SK-N-SH treated with all-trans-retinoic acid at 6 μM for 48 hours (cell line): ENCODE measurements at regions not wholly inside any gene's neighbourhood (a gene's known extent, or its start where the extent isn't known, plus 50 kb on each side); places are given as distances from the start of the nearest gene placed in this dataset.

ENCODE experiments used
- ATAC-seq: fragments of 200-7000 bp; cut with Tn5 transposase; 3 replicates; pipeline ENCODE4 v1.9.1; 2020; ENCODE audit warnings: mild to moderate bottlenecking, moderate library complexity
- BACH2 ChIP-seq: fragments of 250-450 bp; sonication (Bioruptor Pico); IDR thresholded peaks from 2 replicates; pipeline ENCODE4 v1.9.0; 2021; ENCODE audit warnings: mild to moderate bottlenecking, borderline replicate concordance
- CSDC2 ChIP-seq: fragments of 250-450 bp; sonication (Bioruptor Pico); IDR thresholded peaks from 2 replicates; pipeline ENCODE4 v1.5.0; 2020; ENCODE audit warnings: mild to moderate bottlenecking, moderate library complexity
- ESRRG ChIP-seq: fragments of 250-450 bp; sonication (Bioruptor Pico); IDR thresholded peaks from 2 replicates; pipeline ENCODE4 v1.6.1; 2021; ENCODE audit warnings: mild to moderate bottlenecking
- GLIS3 ChIP-seq: fragments of 250-450 bp; sonication (Bioruptor Pico); IDR thresholded peaks from 2 replicates; pipeline ENCODE4 v1.5.0; 2020; ENCODE audit warnings: mild to moderate bottlenecking, moderate library complexity
- ISL1 ChIP-seq: fragments of 250-450 bp; sonication (Bioruptor Pico); IDR thresholded peaks from 2 replicates; pipeline ENCODE4 v2.1.2; 2022; ENCODE audit warnings: mild to moderate bottlenecking, moderate library complexity
- PPARA ChIP-seq: fragments of 250-450 bp; sonication (Bioruptor Pico); IDR thresholded peaks from 2 replicates; pipeline ENCODE4 v1.5.0; 2020; ENCODE audit warnings: mild to moderate bottlenecking, borderline replicate concordance
- RARB ChIP-seq: fragments of 250-450 bp; sonication (Bioruptor Pico); IDR thresholded peaks from 2 replicates; pipeline ENCODE4 v1.8.0; 2021; ENCODE audit warnings: mild to moderate bottlenecking, moderate library complexity
- SNAI2 ChIP-seq: fragments of 250-450 bp; sonication (Bioruptor Pico); IDR thresholded peaks from 2 replicates; pipeline ENCODE4 v1.5.0; 2020; ENCODE audit warnings: mild to moderate bottlenecking, moderate library complexity
- TCF4 ChIP-seq: fragments of 250-450 bp; sonication (Bioruptor Pico); IDR thresholded peaks from 2 replicates; pipeline ENCODE4 v1.8.0; 2021; ENCODE audit warnings: mild to moderate bottlenecking, moderate library complexity, borderline replicate concordance
- TOX ChIP-seq: fragments of 250-450 bp; sonication (Bioruptor Pico); IDR thresholded peaks from 2 replicates; pipeline ENCODE4 v1.8.0; 2021; ENCODE audit warnings: mild to moderate bottlenecking, moderate library complexity, borderline replicate concordance
- ZFP30 ChIP-seq: fragments of 450-650 bp; formaldehyde crosslinking; IDR thresholded peaks from 2 replicates; pipeline ENCODE4 v1.5.0; 2022; ENCODE audit warnings: mild to moderate bottlenecking, moderate library complexity
- ZNF70 ChIP-seq: fragments of 450-650 bp; formaldehyde crosslinking; IDR thresholded peaks from 2 replicates; pipeline ENCODE4 v1.5.0; 2020; ENCODE audit warnings: mild to moderate bottlenecking, moderate library complexity
- ZNF8 ChIP-seq: fragments of 450-650 bp; formaldehyde crosslinking; IDR thresholded peaks from 2 replicates; pipeline ENCODE4 v1.5.0; 2020; ENCODE audit warnings: mild to moderate bottlenecking, moderate library complexity
- TF ChIP-seq, protein P1 (sequence below): fragments of 250-450 bp; sonication (Bioruptor Pico); IDR thresholded peaks from 2 replicates; pipeline ENCODE4 v1.8.0; 2021; ENCODE audit warnings: low read depth, mild to moderate bottlenecking, moderate library complexity, borderline replicate concordance
- TF ChIP-seq, protein P2 (sequence below): fragments of 250-450 bp; sonication (Bioruptor Pico); IDR thresholded peaks from 2 replicates; pipeline ENCODE4 v1.8.0; 2020; ENCODE audit warnings: mild to moderate bottlenecking, moderate library complexity, borderline replicate concordance
- TF ChIP-seq, protein P3 (sequence below): fragments of 250-450 bp; sonication (Bioruptor Pico); IDR thresholded peaks from 2 replicates; pipeline ENCODE4 v1.5.1; 2021; ENCODE audit warnings: mild to moderate bottlenecking, moderate library complexity
- TF ChIP-seq, protein P4 (sequence below): fragments of 250-450 bp; sonication (Bioruptor Pico); IDR thresholded peaks from 2 replicates; pipeline ENCODE4 v1.5.1; 2020; ENCODE audit warnings: low read depth, mild to moderate bottlenecking, moderate library complexity
- TF ChIP-seq, protein P5 (sequence below): fragments of 250-450 bp; sonication (Bioruptor Pico); IDR thresholded peaks from 2 replicates; pipeline ENCODE4 v1.5.0; 2020; ENCODE audit warnings: mild to moderate bottlenecking, moderate library complexity

DNA sequence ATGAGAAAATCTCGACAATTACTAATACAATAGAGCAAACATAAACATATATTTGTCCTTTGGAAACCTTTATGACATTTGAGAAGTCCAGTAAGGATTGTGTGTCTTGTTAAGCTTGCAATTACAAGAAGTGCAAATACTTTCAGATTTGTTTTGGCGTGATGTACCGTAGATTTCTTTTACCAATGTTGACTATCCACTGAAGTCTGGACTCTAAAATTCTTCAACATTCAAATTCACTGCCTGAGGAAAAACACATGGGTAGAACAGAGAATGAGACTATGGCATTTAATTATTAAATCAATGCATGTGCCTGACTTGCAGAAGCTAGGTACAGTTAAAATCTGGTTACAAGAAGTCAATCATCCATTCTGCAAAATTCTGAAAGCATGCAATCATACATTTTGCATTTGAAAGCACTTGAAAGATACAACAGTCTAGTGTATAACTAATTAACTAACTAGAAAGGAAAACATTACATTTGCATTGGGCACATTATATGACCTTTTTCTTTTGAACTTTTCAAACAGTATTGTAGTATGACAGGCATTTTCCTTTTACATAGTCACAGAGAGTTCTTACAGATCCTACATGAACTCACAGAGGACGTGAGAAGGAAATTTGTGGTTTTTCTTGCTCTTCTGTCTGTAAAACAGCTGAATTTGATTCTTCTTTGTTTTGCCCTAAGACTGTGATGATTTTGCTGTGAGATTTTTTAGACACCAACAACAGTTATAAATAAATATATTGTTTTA lies 511.1 kb upstream of the ADGRL4 start:
- ATAC-seq: no peak
- no peak for TF ChIP-seq ISL1 (CRISPR knock-in tag)
- no peak for TF ChIP-seq RARB (CRISPR knock-in tag)

DNA sequence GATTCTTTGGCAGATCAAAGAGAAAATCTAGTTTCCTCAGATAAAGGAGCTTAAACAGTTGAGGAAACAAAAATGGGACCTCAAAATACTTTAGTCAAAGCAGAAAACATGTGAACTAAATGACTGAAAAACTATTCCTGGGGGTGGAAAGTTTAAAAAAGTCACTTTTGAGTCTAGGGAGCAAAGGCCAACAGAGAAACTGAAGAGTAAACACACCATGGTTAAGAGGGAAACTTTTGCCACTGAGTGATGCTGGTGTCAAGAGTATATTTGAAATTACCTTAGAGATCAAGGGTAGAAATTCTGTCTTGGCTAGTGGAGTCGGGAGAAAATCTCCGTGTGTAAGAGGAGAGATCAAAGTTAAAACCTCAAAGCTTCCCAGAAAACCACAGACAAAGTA lies 501.2 kb upstream of the ADGRL4 start:
- no peak for TF ChIP-seq TOX (CRISPR knock-in tag)
- no peak for TF ChIP-seq ZNF70 (CRISPR knock-in tag)
- TF ChIP-seq, protein P1, sequence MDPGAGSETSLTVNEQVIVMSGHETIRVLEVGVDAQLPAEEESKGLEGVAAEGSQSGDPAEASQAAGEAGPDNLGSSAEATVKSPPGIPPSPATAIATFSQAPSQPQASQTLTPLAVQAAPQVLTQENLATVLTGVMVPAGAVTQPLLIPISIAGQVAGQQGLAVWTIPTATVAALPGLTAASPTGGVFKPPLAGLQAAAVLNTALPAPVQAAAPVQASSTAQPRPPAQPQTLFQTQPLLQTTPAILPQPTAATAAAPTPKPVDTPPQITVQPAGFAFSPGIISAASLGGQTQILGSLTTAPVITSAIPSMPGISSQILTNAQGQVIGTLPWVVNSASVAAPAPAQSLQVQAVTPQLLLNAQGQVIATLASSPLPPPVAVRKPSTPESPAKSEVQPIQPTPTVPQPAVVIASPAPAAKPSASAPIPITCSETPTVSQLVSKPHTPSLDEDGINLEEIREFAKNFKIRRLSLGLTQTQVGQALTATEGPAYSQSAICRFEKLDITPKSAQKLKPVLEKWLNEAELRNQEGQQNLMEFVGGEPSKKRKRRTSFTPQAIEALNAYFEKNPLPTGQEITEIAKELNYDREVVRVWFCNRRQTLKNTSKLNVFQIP: no peak
- TF ChIP-seq ESRRG (CRISPR knock-in tag): no peak
- TF ChIP-seq, protein P2, sequence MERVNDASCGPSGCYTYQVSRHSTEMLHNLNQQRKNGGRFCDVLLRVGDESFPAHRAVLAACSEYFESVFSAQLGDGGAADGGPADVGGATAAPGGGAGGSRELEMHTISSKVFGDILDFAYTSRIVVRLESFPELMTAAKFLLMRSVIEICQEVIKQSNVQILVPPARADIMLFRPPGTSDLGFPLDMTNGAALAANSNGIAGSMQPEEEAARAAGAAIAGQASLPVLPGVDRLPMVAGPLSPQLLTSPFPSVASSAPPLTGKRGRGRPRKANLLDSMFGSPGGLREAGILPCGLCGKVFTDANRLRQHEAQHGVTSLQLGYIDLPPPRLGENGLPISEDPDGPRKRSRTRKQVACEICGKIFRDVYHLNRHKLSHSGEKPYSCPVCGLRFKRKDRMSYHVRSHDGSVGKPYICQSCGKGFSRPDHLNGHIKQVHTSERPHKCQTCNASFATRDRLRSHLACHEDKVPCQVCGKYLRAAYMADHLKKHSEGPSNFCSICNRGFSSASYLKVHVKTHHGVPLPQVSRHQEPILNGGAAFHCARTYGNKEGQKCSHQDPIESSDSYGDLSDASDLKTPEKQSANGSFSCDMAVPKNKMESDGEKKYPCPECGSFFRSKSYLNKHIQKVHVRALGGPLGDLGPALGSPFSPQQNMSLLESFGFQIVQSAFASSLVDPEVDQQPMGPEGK (CRISPR knock-in tag): no peak
- TF ChIP-seq TCF4 (CRISPR knock-in tag): no peak
- no peak for TF ChIP-seq CSDC2
- TF ChIP-seq, protein P3, sequence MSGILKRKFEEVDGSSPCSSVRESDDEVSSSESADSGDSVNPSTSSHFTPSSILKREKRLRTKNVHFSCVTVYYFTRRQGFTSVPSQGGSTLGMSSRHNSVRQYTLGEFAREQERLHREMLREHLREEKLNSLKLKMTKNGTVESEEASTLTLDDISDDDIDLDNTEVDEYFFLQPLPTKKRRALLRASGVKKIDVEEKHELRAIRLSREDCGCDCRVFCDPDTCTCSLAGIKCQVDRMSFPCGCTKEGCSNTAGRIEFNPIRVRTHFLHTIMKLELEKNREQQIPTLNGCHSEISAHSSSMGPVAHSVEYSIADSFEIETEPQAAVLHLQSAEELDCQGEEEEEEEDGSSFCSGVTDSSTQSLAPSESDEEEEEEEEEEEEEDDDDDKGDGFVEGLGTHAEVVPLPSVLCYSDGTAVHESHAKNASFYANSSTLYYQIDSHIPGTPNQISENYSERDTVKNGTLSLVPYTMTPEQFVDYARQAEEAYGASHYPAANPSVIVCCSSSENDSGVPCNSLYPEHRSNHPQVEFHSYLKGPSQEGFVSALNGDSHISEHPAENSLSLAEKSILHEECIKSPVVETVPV (CRISPR knock-in tag): no peak
- TF ChIP-seq BACH2 (CRISPR knock-in tag): no peak
- TF ChIP-seq, protein P4, sequence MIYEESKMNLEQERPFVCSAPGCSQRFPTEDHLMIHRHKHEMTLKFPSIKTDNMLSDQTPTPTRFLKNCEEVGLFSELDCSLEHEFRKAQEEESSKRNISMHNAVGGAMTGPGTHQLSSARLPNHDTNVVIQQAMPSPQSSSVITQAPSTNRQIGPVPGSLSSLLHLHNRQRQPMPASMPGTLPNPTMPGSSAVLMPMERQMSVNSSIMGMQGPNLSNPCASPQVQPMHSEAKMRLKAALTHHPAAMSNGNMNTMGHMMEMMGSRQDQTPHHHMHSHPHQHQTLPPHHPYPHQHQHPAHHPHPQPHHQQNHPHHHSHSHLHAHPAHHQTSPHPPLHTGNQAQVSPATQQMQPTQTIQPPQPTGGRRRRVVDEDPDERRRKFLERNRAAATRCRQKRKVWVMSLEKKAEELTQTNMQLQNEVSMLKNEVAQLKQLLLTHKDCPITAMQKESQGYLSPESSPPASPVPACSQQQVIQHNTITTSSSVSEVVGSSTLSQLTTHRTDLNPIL (CRISPR knock-in tag): no peak
- no peak for ATAC-seq

DNA sequence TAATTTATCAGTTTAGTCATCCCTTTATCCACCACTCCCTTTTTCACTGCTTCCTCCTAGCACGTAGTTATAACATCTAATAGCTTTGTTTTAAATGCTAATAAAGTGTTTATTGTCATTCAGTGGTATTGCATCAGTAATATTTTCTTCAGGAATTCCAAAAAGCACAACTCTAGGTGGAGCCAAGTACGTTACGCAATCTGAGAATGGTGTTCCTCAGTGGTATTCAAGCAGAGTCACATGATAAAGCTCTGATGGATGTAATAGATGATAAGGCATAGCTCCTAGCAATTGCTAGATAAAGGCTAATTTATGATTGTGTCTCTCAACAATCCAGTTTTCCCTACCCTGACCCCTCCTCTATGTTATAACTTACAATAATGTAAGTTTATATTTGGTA lies 494.6 kb upstream of the ADGRL4 start:
- TF ChIP-seq TOX (CRISPR knock-in tag) (no peak), BACH2 (CRISPR knock-in tag) (no peak), PPARA (CRISPR knock-in tag) (no peak), TCF4 (CRISPR knock-in tag) (no peak)
- TF ChIP-seq, protein P1: no peak
- TF ChIP-seq, protein P2 (CRISPR knock-in tag): no peak
- TF ChIP-seq, protein P4 (CRISPR knock-in tag): no peak

DNA sequence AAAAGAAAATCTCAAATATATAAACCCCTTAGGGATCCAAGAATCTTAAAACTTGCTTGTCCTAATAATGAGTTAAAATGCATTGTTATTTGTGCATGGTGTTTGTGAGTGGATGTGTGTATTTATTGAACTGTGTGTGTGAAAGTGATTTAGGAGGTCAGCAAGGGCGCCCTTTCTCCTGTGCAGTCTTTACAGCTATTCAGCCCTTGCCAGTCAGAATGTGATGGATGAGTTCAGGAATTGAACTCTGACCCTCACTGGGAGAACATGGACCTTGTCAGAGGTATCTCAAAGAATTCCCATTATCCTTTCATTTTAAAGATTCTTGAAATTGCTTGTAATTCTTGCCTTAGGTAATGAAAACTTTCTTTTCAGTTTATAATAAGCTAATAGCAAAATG lies 493.0 kb upstream of the ADGRL4 start:
- TF ChIP-seq PPARA (CRISPR knock-in tag) (no peak), ESRRG (CRISPR knock-in tag) (no peak), GLIS3 (CRISPR knock-in tag) (no peak), ZNF8 (CRISPR knock-in tag) (no peak), SNAI2 (no peak), ZFP30 (CRISPR knock-in tag) (no peak), RARB (CRISPR knock-in tag) (no peak)
- TF ChIP-seq, protein P5, sequence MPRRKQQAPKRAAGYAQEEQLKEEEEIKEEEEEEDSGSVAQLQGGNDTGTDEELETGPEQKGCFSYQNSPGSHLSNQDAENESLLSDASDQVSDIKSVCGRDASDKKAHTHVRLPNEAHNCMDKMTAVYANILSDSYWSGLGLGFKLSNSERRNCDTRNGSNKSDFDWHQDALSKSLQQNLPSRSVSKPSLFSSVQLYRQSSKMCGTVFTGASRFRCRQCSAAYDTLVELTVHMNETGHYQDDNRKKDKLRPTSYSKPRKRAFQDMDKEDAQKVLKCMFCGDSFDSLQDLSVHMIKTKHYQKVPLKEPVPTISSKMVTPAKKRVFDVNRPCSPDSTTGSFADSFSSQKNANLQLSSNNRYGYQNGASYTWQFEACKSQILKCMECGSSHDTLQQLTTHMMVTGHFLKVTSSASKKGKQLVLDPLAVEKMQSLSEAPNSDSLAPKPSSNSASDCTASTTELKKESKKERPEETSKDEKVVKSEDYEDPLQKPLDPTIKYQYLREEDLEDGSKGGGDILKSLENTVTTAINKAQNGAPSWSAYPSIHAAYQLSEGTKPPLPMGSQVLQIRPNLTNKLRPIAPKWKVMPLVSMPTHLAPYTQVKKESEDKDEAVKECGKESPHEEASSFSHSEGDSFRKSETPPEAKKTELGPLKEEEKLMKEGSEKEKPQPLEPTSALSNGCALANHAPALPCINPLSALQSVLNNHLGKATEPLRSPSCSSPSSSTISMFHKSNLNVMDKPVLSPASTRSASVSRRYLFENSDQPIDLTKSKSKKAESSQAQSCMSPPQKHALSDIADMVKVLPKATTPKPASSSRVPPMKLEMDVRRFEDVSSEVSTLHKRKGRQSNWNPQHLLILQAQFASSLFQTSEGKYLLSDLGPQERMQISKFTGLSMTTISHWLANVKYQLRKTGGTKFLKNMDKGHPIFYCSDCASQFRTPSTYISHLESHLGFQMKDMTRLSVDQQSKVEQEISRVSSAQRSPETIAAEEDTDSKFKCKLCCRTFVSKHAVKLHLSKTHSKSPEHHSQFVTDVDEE: no peak
- TF ChIP-seq, protein P3 (CRISPR knock-in tag): no peak
- ATAC-seq: no peak

More for the DNA sequence above, 494.6 kb upstream of the ADGRL4 start:
- no peak for ATAC-seq
